HFFc6 (cell line): ENCODE measurements at regions not wholly inside any gene's neighbourhood (a gene's known extent, or its start where the extent isn't known, plus 50 kb on each side); places are given as distances from the start of the nearest gene placed in this dataset.
"Not testable (repeated sequence)": the region's sequence is repeated elsewhere in the genome, so short reads cannot be mapped to it uniquely, and the experiment has no call there.

ENCODE experiments used
- DNase-seq: peaks from one replicate; pipeline ENCODE4 v3.0.0-alpha.2; 2018
- H3K27ac Mint-ChIP-seq: 2 replicates; pipeline ENCODE4 v1.8.0; 2020; ENCODE audit warnings: mild to moderate bottlenecking, mixed read lengths
- H3K27me3 Mint-ChIP-seq: 2 replicates; pipeline ENCODE4 v1.8.0; 2021; ENCODE audit warnings: mild to moderate bottlenecking, moderate library complexity, mixed read lengths; ENCODE audit not compliant: insufficient read depth
- H3K36me3 Mint-ChIP-seq: 2 replicates; pipeline ENCODE4 v1.8.0; 2021; ENCODE audit warnings: low read depth, mixed read lengths
- H3K4me1 Mint-ChIP-seq: 2 replicates; pipeline ENCODE4 v1.8.0; 2020; ENCODE audit warnings: low read depth, mixed read lengths
- H3K4me3 Mint-ChIP-seq: 2 replicates; pipeline ENCODE4 v1.8.0; 2020; ENCODE audit warnings: mild to moderate bottlenecking, moderate library complexity, mixed read lengths
- H3K9me3 Mint-ChIP-seq: 2 replicates; pipeline ENCODE4 v1.8.0; 2020; ENCODE audit warnings: mild to moderate bottlenecking, mixed read lengths
- TF ChIP-seq, protein P1 (sequence below): fragments of 200-600 bp; sonication (generic); IDR thresholded peaks from 2 replicates; pipeline ENCODE4 v1.5.0; 2021; ENCODE audit warnings: antibody characterized with exemption, mild to moderate bottlenecking

DNA sequence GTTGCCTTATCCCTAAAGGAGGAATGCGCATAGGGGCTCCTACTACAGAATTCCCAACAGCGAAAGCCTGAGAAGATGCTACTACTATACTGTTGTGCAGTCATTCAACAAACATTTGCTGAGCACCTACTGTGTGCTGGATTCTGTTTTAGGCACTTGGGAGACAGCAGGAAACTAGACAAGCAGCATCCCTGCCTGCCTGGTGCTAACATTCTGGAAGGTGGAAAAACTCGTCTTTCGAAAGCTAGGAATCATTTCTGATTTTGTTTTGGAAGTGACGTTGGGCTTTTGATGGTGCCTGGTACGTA lies 131.5 kb upstream of the NCOR2 start:
- no peak for DNase-seq
- Mint-ChIP-seq H3K9me3 (no peaks in the 10 kb centered on the region), H3K27me3 (peaks cover 12% of the 10 kb centered on the region), H3K36me3 (no peaks in the 10 kb centered on the region), H3K4me1 (peaks cover 37% of the 10 kb centered on the region), H3K4me3 (no peak overlapping the region), H3K27ac (no peak overlapping the region)
- TF ChIP-seq, protein P1, sequence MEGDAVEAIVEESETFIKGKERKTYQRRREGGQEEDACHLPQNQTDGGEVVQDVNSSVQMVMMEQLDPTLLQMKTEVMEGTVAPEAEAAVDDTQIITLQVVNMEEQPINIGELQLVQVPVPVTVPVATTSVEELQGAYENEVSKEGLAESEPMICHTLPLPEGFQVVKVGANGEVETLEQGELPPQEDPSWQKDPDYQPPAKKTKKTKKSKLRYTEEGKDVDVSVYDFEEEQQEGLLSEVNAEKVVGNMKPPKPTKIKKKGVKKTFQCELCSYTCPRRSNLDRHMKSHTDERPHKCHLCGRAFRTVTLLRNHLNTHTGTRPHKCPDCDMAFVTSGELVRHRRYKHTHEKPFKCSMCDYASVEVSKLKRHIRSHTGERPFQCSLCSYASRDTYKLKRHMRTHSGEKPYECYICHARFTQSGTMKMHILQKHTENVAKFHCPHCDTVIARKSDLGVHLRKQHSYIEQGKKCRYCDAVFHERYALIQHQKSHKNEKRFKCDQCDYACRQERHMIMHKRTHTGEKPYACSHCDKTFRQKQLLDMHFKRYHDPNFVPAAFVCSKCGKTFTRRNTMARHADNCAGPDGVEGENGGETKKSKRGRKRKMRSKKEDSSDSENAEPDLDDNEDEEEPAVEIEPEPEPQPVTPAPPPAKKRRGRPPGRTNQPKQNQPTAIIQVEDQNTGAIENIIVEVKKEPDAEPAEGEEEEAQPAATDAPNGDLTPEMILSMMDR = no peak

DNA sequence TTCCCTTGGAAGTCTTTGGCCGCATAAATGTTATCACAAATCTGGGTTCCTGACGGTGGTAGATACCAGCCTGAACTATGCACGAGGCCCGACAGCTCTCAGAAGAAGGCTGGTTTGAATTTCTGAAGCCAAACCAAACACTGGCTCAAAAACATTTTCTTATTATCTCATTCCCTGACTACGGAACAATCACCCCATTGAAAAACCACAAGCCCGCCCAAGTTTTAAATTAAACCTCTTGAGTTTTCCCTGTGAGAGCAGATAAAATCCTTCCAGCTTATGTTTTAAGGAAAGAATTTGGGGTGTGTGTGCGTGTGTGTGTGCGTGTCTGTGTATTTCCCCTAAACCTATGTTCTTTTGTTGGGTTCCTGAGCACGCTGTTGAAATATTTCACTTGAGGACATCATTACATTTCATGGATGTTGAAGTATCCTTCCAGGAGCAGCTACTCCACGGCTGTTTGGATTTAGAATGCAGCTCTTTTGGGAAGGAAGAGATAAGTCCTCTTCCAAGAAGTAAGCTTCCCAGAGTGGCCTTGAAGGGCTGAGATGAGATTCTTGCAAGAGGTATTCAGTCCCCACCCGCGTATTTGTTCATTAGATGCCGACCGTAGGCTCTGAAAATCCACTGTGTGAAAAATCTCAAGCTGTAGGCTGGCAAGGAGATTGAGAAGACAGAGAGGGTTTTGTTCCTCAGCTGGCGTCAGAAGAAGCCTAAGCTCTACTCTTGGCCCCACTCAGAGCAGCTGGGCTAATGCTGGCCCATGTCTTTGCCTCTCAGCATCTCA lies 131.0 kb upstream of the NCOR2 start:
- TF ChIP-seq, protein P1 = no peak
- Mint-ChIP-seq H3K4me1 (peaks cover 31% of the 10 kb centered on the region), H3K9me3 (no peaks in the 10 kb centered on the region), H3K27ac (no peak overlapping the region), H3K4me3 (no peak overlapping the region), H3K36me3 (no peaks in the 10 kb centered on the region), H3K27me3 (peaks cover 11% of the 10 kb centered on the region)
- DNase-seq = no peak

DNA sequence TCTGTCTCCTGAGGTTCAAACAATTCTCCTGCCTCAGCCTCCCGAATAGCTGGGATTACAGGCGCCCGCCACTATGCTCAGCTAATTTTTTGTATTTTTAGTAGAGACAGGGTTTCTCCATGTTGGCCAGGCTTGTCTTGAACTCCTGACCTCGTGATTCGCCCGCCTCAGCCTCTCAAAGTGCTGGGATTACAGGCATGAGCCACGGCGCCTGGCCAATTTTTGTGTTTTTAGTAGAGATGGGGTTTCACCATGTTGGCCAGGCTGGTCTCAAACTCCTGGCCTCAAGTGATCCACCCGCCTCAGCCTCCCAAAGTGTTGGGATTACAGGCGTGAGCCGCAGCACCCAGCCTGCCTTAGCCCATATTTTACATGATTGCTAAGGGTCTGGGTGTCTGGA lies 130.3 kb upstream of the NCOR2 start:
- not testable (repeated sequence) for H3K9me3 Mint-ChIP-seq, H3K27ac Mint-ChIP-seq, H3K36me3 Mint-ChIP-seq, DNase-seq, H3K4me3 Mint-ChIP-seq
- peaks cover 11% of the 10 kb centered on the region for H3K27me3 Mint-ChIP-seq
- peaks cover 30% of the 10 kb centered on the region for H3K4me1 Mint-ChIP-seq

DNA sequence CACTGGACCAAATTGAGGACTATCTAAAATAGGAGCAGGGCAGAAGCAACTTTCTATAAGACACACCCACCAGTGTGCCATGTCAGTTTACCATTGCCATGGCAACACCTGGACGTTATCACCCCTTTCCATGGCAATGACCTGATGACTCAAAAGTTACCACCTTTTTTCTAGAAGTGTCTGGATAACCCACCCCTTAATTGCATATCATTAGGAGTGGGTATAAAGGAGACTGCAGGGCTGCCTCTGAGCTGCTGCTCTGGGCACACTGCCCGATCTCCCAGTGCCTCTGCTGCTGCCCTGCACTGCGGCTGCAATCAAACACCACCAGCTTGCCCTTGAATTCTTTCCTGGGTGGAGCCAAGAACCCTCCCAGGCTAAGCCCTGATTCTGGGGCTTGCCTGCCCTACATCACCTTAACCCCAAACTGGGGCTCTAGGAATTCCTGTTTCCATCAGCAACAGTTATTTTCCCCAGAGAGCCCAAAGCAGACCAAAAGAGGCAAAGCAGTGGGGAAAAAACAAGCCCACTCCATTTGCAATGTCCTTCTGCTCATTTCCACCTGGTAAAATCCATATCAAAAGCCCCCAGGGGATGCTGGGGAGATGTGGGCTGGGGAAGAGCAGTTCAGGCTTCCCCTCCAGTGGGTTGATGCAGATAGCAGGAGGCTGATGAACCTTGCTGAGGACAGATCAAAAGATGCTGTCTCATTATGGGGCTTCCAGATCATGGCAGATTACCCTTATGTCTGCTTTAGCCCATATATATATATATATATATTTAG lies 129.5 kb upstream of the NCOR2 start:
- peaks cover 30% of the 10 kb centered on the region for H3K4me1 Mint-ChIP-seq
- no peak overlapping the region for H3K27ac Mint-ChIP-seq
- H3K36me3 Mint-ChIP-seq = peaks cover 5% of the 10 kb centered on the region; the same call in 1 of the 2 replicates
- peaks cover 4% of the 10 kb centered on the region; the same call in 1 of the 2 replicates for H3K9me3 Mint-ChIP-seq
- no peak overlapping the region for H3K4me3 Mint-ChIP-seq
- no peak for DNase-seq
- peaks cover 11% of the 10 kb centered on the region for H3K27me3 Mint-ChIP-seq
- TF ChIP-seq, protein P1 = no peak

DNA sequence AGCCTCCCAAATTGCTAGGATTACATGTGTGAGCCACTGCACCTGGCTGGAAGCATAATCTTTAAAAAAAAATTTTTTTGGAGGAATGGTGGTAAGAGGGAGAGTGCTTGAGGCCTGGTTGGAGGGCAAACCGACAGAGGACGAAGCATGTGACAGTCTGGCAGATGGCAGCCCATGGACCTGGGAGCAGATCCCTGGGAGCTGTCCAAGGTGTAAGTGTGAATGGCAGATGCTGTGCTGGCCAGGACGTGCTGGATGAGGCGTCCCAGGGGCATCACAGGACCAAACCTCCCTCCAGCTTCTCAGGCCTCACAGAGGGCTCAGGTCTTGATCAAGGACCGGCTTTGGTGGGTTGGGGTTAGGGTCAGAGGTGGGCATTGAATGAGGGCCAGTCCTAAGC lies 128.4 kb upstream of the NCOR2 start:
- Mint-ChIP-seq H3K27ac (no peak overlapping the region; the same call in none of the 2 replicates), H3K27me3 (peaks cover 15% of the 10 kb centered on the region), H3K4me3 (no peak overlapping the region), H3K4me1 (peaks cover 22% of the 10 kb centered on the region), H3K36me3 (peaks cover 9% of the 10 kb centered on the region; the same call in 1 of the 2 replicates), H3K9me3 (peaks cover 11% of the 10 kb centered on the region; the same call in 1 of the 2 replicates)
- TF ChIP-seq, protein P1 = no peak
- no peak for DNase-seq
